ENCODE measurements at regions not wholly inside any gene's neighbourhood (a gene's known extent, or its start where the extent isn't known, plus 50 kb on each side); places are given as distances from the start of the nearest gene placed in this dataset.
"Not testable (repeated sequence)": the region's sequence is repeated elsewhere in the genome, so short reads cannot be mapped to it uniquely, and the experiment has no call there.

GRCh38 chr1:187070076-187070475, 241.3 kb downstream of the PLA2G4A start:
- DNase-seq (ENCODE audit: low read depth) = no peak
- no peak overlapping the region for H3K4me3 ChIP-seq (ENCODE audit: low read depth, low read length)
- TF ChIP-seq CTCF (IDR thresholded peaks at IDR 0.05; ENCODE audit: low read depth, low read length, missing control alignments) = no peak
- in situ Hi-C loops (cut with HindIII; ENCODE audit: low sequenced_read_pairs) = no loop called here

GRCh38 chr1:187072262-187073034, 243.7 kb downstream of the PLA2G4A start:
- H3K4me3 ChIP-seq (ENCODE audit: low read depth, low read length); DNase-seq (ENCODE audit: low read depth); in situ Hi-C loops (cut with HindIII; ENCODE audit: low sequenced_read_pairs): not testable (repeated sequence)

DNA sequence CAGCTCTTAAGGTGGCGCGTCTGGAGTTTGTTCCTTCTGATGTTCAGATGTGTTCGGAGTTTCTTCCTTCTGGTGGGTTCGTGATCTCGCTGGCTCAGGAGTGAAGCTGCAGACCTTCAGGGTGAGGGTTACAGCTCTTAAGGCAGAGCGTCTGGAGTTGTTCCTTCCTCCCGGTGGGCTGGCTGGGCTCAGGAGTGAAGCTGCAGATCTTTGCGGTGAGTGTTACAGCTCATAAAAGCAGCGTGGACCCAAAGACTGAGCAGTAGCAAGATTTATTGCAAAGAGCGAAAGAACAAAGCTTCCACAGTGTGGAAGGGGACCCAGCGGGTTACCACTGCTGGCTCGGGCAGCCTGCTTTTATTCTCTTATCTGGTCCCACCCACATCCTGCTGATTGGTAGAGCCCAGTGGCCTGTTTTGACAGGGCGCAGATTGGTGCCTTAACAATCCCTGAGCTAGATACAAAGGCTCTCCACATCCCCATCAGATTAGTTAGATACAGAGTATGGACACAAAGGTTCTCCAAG, 244.3 kb downstream of the PLA2G4A start:
- DNase-seq (ENCODE audit: low read depth); in situ Hi-C loops (cut with HindIII; ENCODE audit: low sequenced_read_pairs); H3K4me3 ChIP-seq (ENCODE audit: low read depth, low read length): not testable (repeated sequence)

DNA sequence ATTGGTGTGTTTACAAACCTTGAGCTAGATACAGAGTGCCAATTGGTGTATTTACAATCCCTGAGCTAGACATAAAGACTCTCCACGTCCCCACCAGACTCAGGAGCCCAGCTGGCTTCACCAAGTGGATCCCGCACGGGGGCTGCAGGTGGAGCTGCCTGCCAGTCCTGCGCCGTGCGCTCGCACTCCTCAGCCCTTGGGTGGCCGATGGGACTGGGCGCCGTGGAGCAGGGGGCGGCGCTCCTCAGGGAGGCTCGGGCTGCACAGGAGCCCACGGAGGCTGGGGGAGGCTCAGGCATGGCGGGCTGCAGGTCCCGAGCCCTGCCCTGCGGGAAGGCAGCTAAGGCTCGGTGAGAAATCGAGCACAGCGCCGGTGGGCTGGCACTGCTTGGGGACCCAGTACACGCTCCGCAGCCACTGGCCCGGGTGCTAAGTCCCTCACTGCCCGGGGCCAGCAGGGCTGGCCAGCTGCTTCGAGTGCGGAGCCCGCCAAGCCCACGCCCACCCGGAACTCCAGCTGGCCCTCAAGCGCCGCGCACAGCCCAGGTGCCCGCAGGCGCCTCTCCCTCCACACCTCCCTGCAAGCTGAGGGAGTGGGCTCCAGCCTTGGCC, 245.0 kb downstream of the PLA2G4A start:
- in situ Hi-C loops (cut with HindIII; ENCODE audit: low sequenced_read_pairs); H3K4me3 ChIP-seq (ENCODE audit: low read depth, low read length); DNase-seq (ENCODE audit: low read depth): not testable (repeated sequence)

DNA sequence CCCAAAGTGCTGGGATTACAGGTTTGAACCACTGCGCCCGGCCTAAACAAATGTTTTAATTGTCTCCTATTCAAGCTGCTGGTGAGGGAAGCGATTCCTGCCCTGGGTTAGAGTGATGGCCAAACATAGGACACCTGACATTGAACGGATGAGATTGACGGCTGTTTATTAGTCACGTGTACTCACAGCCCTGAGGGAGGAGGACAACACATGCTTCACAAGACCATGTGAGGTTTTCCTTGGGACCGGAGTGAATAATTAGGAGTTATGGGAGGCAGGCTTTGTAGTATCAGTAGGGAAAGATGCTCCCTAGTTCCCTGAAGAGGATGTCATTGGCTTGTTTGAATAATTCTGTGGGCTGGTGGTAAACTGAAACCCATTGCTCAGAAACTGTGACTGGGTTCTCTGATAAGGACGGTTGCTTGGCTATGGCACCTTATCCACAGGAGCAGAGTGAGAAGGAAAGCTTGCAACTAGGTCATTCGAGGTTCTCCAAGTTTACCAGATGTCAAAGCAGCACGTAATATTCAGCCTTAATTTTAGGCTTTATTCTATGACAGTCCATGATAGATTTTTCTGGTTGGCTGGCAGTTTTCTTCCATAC, 245.8 kb downstream of the PLA2G4A start:
- DNase-seq (ENCODE audit: low read depth) = no peak
- H3K4me3 ChIP-seq (ENCODE audit: low read depth, low read length) = no peak overlapping the region
- TF ChIP-seq CTCF (IDR thresholded peaks at IDR 0.05; ENCODE audit: low read depth, low read length, missing control alignments) = no peak
- in situ Hi-C loops (cut with HindIII; ENCODE audit: low sequenced_read_pairs) = no loop called here

DNA sequence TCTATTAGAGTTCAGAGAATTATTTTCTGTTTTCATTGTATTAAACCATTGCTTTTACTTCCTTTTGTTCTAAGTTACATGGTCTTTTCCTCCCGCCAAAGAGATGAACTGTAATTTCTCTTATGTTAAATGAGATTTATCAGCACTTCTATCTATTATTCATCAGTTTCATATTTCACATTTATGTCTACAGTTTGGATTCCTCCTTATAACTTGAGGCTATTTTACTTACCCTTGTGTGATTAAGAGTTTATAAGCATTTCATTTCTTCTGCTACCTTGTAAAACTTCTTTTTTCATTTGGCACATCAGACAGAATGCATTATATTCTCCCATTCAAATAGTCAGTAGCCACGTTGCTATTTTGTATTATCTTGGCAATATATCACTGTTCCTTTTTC, 248.2 kb downstream of the PLA2G4A start:
- no peak for DNase-seq (ENCODE audit: low read depth)
- no peak for TF ChIP-seq CTCF (IDR thresholded peaks at IDR 0.05; ENCODE audit: low read depth, low read length, missing control alignments)
- no peak overlapping the region for H3K4me3 ChIP-seq (ENCODE audit: low read depth, low read length)
- in situ Hi-C loops (cut with HindIII; ENCODE audit: low sequenced_read_pairs) = no loop called here

- no peak overlapping the region for H3K4me3 ChIP-seq (ENCODE audit: low read depth, low read length)
- in situ Hi-C loops (cut with HindIII; ENCODE audit: low sequenced_read_pairs) = no loop called here
- TF ChIP-seq CTCF (IDR thresholded peaks at IDR 0.05; ENCODE audit: low read depth, low read length, missing control alignments) = no peak
- no peak for DNase-seq (ENCODE audit: low read depth)
Observed at GRCh38 chr1:187078321-187078720, 249.6 kb downstream of the PLA2G4A start.

- no peak for DNase-seq (ENCODE audit: low read depth)
- no peak for TF ChIP-seq CTCF (IDR thresholded peaks at IDR 0.05; ENCODE audit: low read depth, low read length, missing control alignments)
- in situ Hi-C loops (cut with HindIII; ENCODE audit: low sequenced_read_pairs) = no loop called here
- no peak overlapping the region for H3K4me3 ChIP-seq (ENCODE audit: low read depth, low read length)
Observed at GRCh38 chr1:187078916-187079315, 250.2 kb downstream of the PLA2G4A start.
